ENCODE measurements at regions not wholly inside any gene's neighbourhood (a gene's known extent, or its start where the extent isn't known, plus 50 kb on each side); places are given as distances from the start of the nearest gene placed in this dataset.

GRCh38 chr7:124651136-124651535, 114.5 kb downstream of the GPR37 start:
- Histone ChIP-seq H3K27ac (ENCODE audit: extremely low read depth, low read depth, low read length) (no peak overlapping the region), H3K9me1 (ENCODE audit: control insufficient read depth, insufficient read depth, low read length) (no peaks in the 10 kb centered on the region), H3K36me3 (ENCODE audit: control insufficient read depth, insufficient read depth, low read length) (no peaks in the 10 kb centered on the region), H3K9ac (ENCODE audit: insufficient read depth in 1 of 2, low read depth in 2 of 2, low read length in 2 of 2) (no peak overlapping the region), H3K4me3 (no peak overlapping the region), H3K27me3 (ENCODE audit: control insufficient read depth in 2 of 2, insufficient read depth in 2 of 2, low read length in 2 of 2) (no peaks in the 10 kb centered on the region), H2AFZ (ENCODE audit: low read depth, low read length) (no peak overlapping the region), H3K4me2 (ENCODE audit: insufficient read depth, low read length) (no peak overlapping the region), H4K20me1 (replicated peaks; ENCODE audit: control insufficient read depth, insufficient read depth, low read length) (no peaks in the 10 kb centered on the region), H3K4me1 (replicated peaks in 1 of 2; ENCODE audit: control insufficient read depth in 2 of 2, insufficient read depth in 2 of 2, low read length in 2 of 2) (no peaks in the 10 kb centered on the region), H3K79me2 (ENCODE audit: control insufficient read depth, insufficient read depth, low read length) (no peaks in the 10 kb centered on the region), H3K9me3 (replicated peaks; ENCODE audit: control insufficient read depth, insufficient read depth, low read depth, low read length) (no peaks in the 10 kb centered on the region; the same call in 1 of the 2 replicates)
- FAIRE-seq (no peak), ATAC-seq (no peak), DNase-seq (ENCODE audit: extremely low read depth in 1 of 4, low spot score in 3 of 4) (no peak)
- intact Hi-C loops (cut with micrococcal nuclease) (no loop called here), in situ Hi-C loops (cut with MboI) (no loop called here)
- 2% methylated on average over 4 of the region's 4 CpGs for WGBS (ENCODE audit: insufficient coverage, low coverage, missing lambda C conversion rate)
- POLR2A ChIA-PET = no interaction called here
- BruUV-seq (replicated peaks) = no TSS peak
- CTCF ChIA-PET (ENCODE audit: low intra/inter-chr PET ratio) = no interaction called here
- TF ChIP-seq HDAC8 (tag; IDR thresholded peaks at IDR 0.05) (no peak), ZNF212 (CRISPR knock-in tag; IDR thresholded peaks at IDR 0.05) (no peak), ZNF780A (CRISPR knock-in tag; IDR thresholded peaks at IDR 0.05) (no peak), ZNF561 (CRISPR knock-in tag; conservative IDR thresholded peaks at IDR 0.05) (no peak), BRD4 (IDR thresholded peaks at IDR 0.05) (no peak), RNF2 (IDR thresholded peaks at IDR 0.05) (no peak), MITF (IDR thresholded peaks at IDR 0.05) (no peak), NR4A1 (CRISPR knock-in tag; IDR thresholded peaks at IDR 0.05) (no peak), NR4A1 (tag; IDR thresholded peaks at IDR 0.05) (no peak), ZFP91 (CRISPR knock-in tag; IDR thresholded peaks at IDR 0.05) (no peak), HMGN3 (IDR thresholded peaks at IDR 0.05; ENCODE audit: borderline replicate concordance, extremely low read depth, insufficient read length, low read depth, low read length) (no peak), PHTF2 (CRISPR knock-in tag; IDR thresholded peaks at IDR 0.05) (no peak), CHCHD3 (CRISPR knock-in tag; IDR thresholded peaks at IDR 0.05) (no peak), BDP1 (IDR thresholded peaks at IDR 0.05; ENCODE audit: insufficient read depth, insufficient read length) (no peak), ETV1 (tag; conservative IDR thresholded peaks at IDR 0.05; ENCODE audit: low read depth) (no peak), GMEB1 (CRISPR knock-in tag; IDR thresholded peaks at IDR 0.05) (no peak), TRIM25 (IDR thresholded peaks at IDR 0.05; ENCODE audit: borderline replicate concordance) (no peak), E2F4 (CRISPR knock-in tag; IDR thresholded peaks at IDR 0.05; ENCODE audit: low read depth) (no peak)

All from K562 (cell line).